Fibroblast of mammary gland (primary cell): ENCODE measurements at regions not wholly inside any gene's neighbourhood (a gene's known extent, or its start where the extent isn't known, plus 50 kb on each side); places are given as distances from the start of the nearest gene placed in this dataset.

Experiments used
- DNase-seq: peaks from one replicate; pipeline ENCODE4 v3.0.0-alpha.2; 2010; ENCODE audit warnings: low read depth
- H3K4me3 ChIP-seq: 2 replicates; pipeline ENCODE4 v1.5.1; 2011; ENCODE audit warnings: low read depth, mild to moderate bottlenecking, low read length, moderate library complexity; ENCODE audit not compliant: control insufficient read depth
- TF ChIP-seq, protein P1 (sequence below): conservative IDR thresholded peaks from 2 replicates; pipeline ENCODE4 v1.5.1; 2011; ENCODE audit warnings: low read depth, low read length, inconsistent platforms; ENCODE audit not compliant: control insufficient read depth, insufficient read depth

DNA sequence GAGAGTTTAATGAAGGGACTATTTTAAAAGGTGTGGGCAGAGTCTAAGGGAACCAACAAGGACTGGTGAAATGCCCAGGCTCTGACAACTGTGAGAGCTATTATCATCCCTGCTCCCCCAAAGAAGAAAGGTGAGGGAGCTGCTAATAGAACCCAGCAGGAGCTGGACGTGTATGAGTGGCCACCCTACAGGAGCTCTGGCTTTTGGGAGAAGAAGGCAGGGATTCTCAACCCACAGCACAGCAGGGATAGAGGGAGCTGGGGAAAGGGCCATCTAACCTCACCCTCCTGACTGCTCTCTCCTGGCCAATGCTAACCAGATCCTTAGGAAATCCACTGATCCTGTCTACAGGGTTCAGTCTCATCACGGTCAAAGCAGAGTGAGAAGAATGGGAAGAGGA is 57.1 kb downstream of the GRIN2B start:
- no peak for DNase-seq
- TF ChIP-seq, protein P1, sequence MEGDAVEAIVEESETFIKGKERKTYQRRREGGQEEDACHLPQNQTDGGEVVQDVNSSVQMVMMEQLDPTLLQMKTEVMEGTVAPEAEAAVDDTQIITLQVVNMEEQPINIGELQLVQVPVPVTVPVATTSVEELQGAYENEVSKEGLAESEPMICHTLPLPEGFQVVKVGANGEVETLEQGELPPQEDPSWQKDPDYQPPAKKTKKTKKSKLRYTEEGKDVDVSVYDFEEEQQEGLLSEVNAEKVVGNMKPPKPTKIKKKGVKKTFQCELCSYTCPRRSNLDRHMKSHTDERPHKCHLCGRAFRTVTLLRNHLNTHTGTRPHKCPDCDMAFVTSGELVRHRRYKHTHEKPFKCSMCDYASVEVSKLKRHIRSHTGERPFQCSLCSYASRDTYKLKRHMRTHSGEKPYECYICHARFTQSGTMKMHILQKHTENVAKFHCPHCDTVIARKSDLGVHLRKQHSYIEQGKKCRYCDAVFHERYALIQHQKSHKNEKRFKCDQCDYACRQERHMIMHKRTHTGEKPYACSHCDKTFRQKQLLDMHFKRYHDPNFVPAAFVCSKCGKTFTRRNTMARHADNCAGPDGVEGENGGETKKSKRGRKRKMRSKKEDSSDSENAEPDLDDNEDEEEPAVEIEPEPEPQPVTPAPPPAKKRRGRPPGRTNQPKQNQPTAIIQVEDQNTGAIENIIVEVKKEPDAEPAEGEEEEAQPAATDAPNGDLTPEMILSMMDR = no peak
- no peak overlapping the region for H3K4me3 ChIP-seq

DNA sequence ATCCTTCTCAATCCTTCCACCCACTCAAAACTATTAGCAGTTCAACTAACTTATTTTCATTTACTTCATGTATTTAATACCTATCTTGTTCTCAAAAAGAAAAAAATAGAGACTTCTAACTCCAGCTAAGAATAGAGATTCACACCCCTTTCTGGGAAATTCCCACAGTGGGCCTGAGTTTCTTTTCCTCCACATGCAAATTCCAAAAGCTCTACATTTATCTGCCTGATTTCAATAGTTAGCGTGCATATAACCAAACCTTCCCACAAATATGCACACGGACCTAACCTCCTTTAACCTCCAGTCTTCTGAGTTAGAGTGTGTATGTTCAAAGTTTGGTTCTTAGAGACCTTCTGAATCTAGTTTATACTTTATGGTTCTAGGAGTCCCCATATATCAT is 62.5 kb downstream of the GRIN2B start:
- no peak for DNase-seq
- TF ChIP-seq, protein P1 = no peak
- H3K4me3 ChIP-seq = no peak overlapping the region

DNA sequence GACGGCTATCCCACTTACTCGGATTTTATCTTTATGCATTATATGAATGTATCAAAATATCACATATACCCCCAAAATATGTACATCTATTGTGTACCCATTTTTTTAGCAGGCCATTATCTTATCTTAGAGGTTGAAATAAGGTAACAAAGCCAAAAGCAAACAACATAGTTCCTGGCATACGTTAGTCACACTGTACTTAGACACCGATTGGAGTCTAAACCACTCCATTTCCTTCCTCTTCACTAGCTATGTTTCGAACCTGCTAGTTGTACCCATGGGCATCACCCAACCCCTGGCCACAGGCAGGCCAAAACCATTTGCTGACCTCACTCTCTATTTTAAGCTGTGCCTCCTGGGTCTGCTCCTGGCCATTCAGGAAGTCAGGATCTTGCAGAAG is 66.3 kb downstream of the GRIN2B start:
- DNase-seq = no peak
- H3K4me3 ChIP-seq = no peak overlapping the region
- TF ChIP-seq, protein P1 = no peak

DNA sequence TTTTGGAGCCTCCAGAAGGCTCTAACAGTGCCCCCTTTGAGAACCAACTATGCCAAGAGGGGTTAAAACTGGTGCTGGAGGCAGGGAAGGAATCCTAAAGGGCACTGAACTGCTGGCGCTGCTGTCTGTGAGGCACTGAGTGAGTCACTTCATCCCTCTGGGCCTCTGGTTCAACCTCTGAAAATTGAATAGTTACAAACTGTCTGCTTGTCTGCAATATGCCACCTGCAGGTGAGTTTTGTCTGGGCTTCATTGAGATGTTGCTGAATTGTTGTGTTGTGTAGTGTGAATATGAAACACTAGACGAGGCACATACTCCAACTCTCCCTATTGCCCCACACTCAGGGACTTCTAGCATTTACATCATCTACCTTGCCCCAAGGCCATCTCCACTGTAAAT is 68.0 kb downstream of the GRIN2B start:
- no peak overlapping the region for H3K4me3 ChIP-seq
- TF ChIP-seq, protein P1 = no peak
- no peak for DNase-seq

DNA sequence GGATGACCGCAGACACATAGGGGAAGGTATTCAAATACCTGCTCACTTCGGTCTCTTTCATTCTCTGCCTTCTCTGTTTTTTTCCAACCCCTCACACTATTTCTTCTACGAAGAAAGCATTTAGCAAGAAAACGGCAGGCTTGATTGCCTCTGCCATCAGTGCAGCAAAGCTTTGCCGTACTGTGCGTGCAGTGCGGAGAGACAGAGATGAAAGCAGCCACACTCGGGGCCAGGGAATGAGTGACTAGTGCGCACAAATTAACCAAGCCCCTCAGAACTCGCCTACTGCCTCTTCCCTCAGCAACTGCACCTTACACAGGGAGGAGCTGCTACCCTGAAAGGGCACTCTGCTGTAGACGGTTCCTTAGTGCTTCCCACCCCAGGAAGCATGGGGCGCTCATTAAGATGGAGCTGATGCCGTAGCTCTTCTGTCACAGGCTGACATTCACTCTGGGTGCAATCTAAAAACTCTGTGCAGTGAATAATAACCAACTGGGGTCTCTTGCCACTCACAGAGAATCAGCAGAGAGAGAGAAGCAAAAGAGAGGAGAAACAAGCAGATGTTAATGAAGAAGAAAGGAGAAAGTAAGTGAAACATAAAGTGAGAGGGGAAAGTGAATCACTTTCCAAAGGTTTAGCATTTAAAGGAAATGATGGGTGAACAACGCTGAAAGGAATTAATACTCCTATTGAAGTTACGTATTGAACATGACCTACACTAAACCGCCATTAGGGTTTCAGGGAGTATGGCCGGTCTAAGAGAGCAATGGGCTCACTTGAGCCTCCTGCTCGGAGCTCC is 69.4 kb downstream of the GRIN2B start:
- TF ChIP-seq, protein P1 = no peak
- no peak overlapping the region for H3K4me3 ChIP-seq
- no peak for DNase-seq

DNA sequence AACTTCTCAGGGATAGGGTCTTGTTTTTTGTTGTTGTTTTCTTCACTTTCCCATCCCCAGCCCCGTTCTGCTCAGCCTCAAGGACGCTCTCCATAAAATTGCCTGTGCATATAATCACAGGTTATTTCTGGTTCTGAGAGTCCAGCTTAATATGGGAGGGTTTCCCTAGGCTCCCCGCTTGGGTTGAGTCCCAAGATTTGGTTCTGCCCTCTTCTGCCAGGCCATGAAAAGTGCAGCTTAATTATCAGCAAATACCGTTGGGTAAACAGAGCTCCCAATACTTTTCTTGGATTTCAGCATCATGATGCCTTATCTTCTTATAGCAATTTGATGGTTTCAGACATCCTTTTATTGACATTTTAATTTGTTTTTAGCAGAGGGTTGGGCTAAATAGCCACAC is 75.6 kb downstream of the GRIN2B start:
- H3K4me3 ChIP-seq = no peak overlapping the region
- DNase-seq = no peak
- TF ChIP-seq, protein P1 = no peak
